Skeletal muscle satellite cell (primary cell): ENCODE measurements at regions not wholly inside any gene's neighbourhood (a gene's known extent, or its start where the extent isn't known, plus 50 kb on each side); places are given as distances from the start of the nearest gene placed in this dataset.

Source experiments
- H3K27me3 ChIP-seq: 2 replicates; pipeline ENCODE4 v1.7.0; 2013; ENCODE audit warnings: low read length; ENCODE audit not compliant: control insufficient read depth, insufficient read depth
- H3K36me3 ChIP-seq: 2 replicates; pipeline ENCODE4 v1.7.0; 2013; ENCODE audit warnings: mild to moderate bottlenecking, control low read depth, low read length; ENCODE audit not compliant: insufficient read depth
- H3K4me1 ChIP-seq: 2 replicates; pipeline ENCODE4 v1.7.0; 2013; ENCODE audit warnings: low read length; ENCODE audit not compliant: control insufficient read depth, insufficient read depth
- H3K4me2 ChIP-seq: 2 replicates; pipeline ENCODE4 v1.7.0; 2013; ENCODE audit warnings: mild to moderate bottlenecking, low read length
- H3K4me3 ChIP-seq: 2 replicates; pipeline ENCODE4 v1.7.0; 2013; ENCODE audit warnings: low read length
- H3K9ac ChIP-seq: 2 replicates; pipeline ENCODE4 v1.7.0; 2013; ENCODE audit warnings: mild to moderate bottlenecking, low read depth, low read length, moderate library complexity
- H3K9me3 ChIP-seq: replicated peaks from 2 replicates; pipeline ENCODE4 v1.7.0; 2013; ENCODE audit warnings: mild to moderate bottlenecking, control low read depth, low read length

- Histone ChIP-seq H3K4me2 (no peak overlapping the region), H3K9me3 (no peaks in the 10 kb centered on the region), H3K36me3 (no peaks in the 10 kb centered on the region), H3K4me3 (no peak overlapping the region), H3K9ac (no peak overlapping the region), H3K4me1 (no peaks in the 10 kb centered on the region), H3K27me3 (no peaks in the 10 kb centered on the region)
Observed at GRCh38 chr4:132542228-132542627, 606.9 kb upstream of the PCDH10 start.

DNA sequence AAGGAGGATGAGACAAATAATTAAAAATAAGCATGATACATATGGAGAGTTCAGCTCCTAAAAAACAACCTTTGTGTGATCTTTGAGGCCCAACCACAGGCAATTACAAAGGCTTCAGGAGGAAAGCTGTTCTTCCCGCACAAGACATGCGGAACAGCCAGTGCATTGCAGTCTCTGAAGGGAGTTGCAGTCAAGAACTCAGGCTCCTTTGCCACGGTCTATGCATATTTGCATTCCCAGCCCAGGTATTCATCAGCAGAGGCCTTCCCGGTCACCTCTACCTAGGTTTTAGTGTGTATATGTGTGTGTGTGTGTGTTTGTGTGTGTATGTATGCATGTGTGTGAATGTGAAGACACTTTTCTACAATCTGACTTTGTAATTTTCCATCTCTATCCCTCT is 600.6 kb upstream of the PCDH10 start:
- H3K4me3 ChIP-seq: no peak overlapping the region
- H3K36me3 ChIP-seq: no peaks in the 10 kb centered on the region
- H3K4me1 ChIP-seq: no peaks in the 10 kb centered on the region
- peaks cover 10% of the 10 kb centered on the region for H3K9me3 ChIP-seq
- H3K27me3 ChIP-seq: no peaks in the 10 kb centered on the region
- no peak overlapping the region for H3K9ac ChIP-seq
- no peak overlapping the region for H3K4me2 ChIP-seq

DNA sequence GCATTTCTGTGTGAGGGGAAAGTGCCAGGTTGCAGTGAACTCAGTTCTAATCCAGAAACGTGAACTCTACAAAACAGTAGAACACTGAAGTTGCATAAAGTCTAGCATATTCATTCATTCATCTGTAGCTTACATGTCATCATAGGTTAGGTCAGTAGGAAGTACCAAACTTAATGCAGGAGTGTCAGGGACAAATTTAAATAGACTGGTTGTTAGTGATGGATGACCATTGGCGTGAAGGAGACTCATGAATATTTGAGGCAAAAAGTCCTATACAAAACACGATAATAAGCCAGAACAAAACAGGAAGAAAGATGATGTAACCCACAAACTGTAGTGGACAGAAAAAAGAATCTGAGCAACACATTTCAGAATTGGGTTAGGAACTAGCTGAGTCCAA is 592.8 kb upstream of the PCDH10 start:
- Histone ChIP-seq H3K36me3 (no peaks in the 10 kb centered on the region), H3K27me3 (no peaks in the 10 kb centered on the region), H3K4me3 (no peak overlapping the region), H3K4me2 (no peak overlapping the region), H3K4me1 (no peaks in the 10 kb centered on the region), H3K9me3 (no peaks in the 10 kb centered on the region), H3K9ac (no peak overlapping the region)

GRCh38 chr4:132557660-132558059 is 591.4 kb upstream of the PCDH10 start:
- H3K36me3 ChIP-seq: no peaks in the 10 kb centered on the region
- H3K9ac ChIP-seq: no peak overlapping the region
- no peaks in the 10 kb centered on the region for H3K4me1 ChIP-seq
- no peak overlapping the region for H3K4me2 ChIP-seq
- H3K9me3 ChIP-seq: no peaks in the 10 kb centered on the region
- no peak overlapping the region for H3K4me3 ChIP-seq
- no peaks in the 10 kb centered on the region for H3K27me3 ChIP-seq

- H3K4me1 ChIP-seq: no peaks in the 10 kb centered on the region
- no peaks in the 10 kb centered on the region for H3K27me3 ChIP-seq
- no peak overlapping the region for H3K9ac ChIP-seq
- H3K4me3 ChIP-seq: no peak overlapping the region
- H3K36me3 ChIP-seq: no peaks in the 10 kb centered on the region
- peaks cover 17% of the 10 kb centered on the region for H3K9me3 ChIP-seq
- H3K4me2 ChIP-seq: no peak overlapping the region
Observed at GRCh38 chr4:132564920-132565319, 584.2 kb upstream of the PCDH10 start.

DNA sequence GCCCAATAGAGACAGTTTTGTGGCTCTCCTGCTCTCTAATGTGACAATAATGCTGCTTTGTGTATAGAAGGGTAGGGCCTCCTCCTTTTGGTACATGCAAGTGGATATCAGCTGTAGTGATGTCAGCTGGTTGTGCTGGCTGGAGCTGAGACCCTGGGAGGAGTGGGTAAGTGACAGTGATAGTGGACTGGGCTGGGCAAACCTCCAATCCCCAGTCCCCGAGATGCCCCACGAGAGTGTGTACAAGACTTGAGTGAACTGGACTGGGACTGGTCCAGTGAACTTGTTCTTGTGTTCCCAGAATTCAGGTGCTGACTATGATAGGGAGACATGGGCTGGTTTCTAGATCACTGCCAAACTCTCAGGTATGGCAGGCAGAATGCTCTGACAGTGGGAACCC is 583.6 kb upstream of the PCDH10 start:
- H3K9me3 ChIP-seq: peaks cover 17% of the 10 kb centered on the region
- no peak overlapping the region for H3K4me2 ChIP-seq
- no peaks in the 10 kb centered on the region for H3K36me3 ChIP-seq
- no peak overlapping the region for H3K9ac ChIP-seq
- H3K27me3 ChIP-seq: no peaks in the 10 kb centered on the region
- no peaks in the 10 kb centered on the region for H3K4me1 ChIP-seq
- no peak overlapping the region for H3K4me3 ChIP-seq

DNA sequence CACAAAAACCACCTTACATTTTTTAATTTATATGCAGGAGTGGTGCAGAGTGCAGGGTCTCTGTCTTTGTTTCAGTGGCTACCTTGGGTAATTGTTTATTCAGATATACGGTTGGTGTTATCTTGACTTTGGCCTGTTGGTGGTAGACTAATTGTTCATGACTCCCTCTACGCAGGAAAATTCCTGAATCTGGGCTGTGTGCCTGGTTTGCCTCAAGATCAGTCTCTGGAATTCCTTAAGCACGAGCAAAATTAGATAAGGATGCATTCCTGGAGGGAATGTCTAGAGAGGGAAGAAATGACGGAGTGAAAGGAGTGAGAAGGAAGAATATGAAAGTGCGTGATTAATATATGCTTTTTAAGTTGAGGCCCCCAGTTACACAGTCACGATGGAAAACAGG is 576.9 kb upstream of the PCDH10 start:
- no peak overlapping the region for H3K9ac ChIP-seq
- H3K36me3 ChIP-seq: no peaks in the 10 kb centered on the region
- H3K9me3 ChIP-seq: no peaks in the 10 kb centered on the region
- no peak overlapping the region for H3K4me2 ChIP-seq
- H3K27me3 ChIP-seq: no peaks in the 10 kb centered on the region
- no peak overlapping the region for H3K4me3 ChIP-seq
- H3K4me1 ChIP-seq: no peaks in the 10 kb centered on the region

DNA sequence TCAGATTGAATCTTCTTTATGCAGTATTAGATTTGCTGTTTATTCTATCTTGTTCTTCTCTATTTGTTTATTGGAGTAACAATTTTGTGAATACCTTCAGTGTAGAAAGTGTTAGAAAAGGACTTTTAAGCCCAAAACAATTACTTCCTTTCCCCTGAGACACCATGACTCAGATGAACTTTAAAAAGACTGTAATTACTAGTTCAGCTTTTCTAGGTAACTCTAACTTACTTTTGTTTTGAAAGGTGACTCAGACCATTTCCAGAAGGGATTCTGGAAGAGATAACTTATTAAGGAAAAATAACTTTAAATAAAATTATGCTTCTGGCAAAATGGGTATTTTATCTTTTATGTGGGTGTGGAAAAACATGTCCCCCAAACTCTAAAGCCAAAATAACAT is 561.5 kb upstream of the PCDH10 start:
- H3K36me3 ChIP-seq: no peaks in the 10 kb centered on the region
- H3K4me2 ChIP-seq: no peak overlapping the region
- H3K4me1 ChIP-seq: no peaks in the 10 kb centered on the region
- H3K4me3 ChIP-seq: no peak overlapping the region
- H3K9ac ChIP-seq: no peak overlapping the region
- no peaks in the 10 kb centered on the region for H3K27me3 ChIP-seq
- no peaks in the 10 kb centered on the region for H3K9me3 ChIP-seq

DNA sequence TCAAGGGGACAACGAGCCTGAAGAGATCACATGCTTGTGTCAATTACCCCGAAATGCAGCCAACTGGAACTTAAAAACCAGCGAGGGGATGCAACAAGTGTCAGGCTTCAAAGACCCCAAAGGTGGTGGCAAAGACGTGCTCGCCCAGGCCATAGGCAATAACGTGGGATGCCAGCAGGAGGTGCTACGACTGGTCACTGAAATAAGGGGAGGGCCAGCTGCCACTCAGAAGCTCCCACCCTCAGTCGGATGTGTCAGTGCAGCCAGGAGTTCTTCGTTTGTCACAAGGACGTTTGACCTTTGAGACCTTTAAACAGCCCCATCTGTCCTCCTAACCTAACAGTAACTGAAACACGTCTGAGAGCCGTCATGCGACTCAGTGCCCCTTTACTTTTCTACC is 556.8 kb upstream of the PCDH10 start:
- no peak overlapping the region for H3K9ac ChIP-seq
- H3K4me2 ChIP-seq: no peak overlapping the region
- H3K4me3 ChIP-seq: no peak overlapping the region
- no peaks in the 10 kb centered on the region for H3K4me1 ChIP-seq
- no peaks in the 10 kb centered on the region for H3K27me3 ChIP-seq
- H3K9me3 ChIP-seq: no peaks in the 10 kb centered on the region
- no peaks in the 10 kb centered on the region for H3K36me3 ChIP-seq

DNA sequence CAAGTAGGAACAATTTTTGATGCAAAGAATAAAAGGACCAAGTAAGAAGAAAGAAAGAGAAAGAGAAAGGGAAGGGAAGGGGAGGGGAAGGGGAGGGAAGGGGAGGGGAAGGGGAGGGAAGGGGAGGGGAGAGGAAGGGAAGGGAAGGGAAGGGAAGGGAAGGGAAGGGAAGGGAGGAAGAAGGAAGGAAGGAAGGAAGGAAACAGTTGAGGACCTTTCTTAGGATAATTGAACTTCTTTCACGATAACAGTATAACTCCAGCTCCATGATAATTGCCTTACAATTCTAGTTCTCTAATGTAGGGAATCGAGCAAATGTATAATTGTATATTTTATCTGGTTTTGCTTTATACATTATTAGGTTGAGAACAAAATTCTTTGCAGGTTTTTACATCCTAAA is 556.2 kb upstream of the PCDH10 start:
- Histone ChIP-seq H3K9me3 (no peaks in the 10 kb centered on the region), H3K9ac (no peak overlapping the region), H3K4me2 (no peak overlapping the region), H3K4me3 (no peak overlapping the region), H3K27me3 (no peaks in the 10 kb centered on the region), H3K36me3 (no peaks in the 10 kb centered on the region), H3K4me1 (no peaks in the 10 kb centered on the region)

DNA sequence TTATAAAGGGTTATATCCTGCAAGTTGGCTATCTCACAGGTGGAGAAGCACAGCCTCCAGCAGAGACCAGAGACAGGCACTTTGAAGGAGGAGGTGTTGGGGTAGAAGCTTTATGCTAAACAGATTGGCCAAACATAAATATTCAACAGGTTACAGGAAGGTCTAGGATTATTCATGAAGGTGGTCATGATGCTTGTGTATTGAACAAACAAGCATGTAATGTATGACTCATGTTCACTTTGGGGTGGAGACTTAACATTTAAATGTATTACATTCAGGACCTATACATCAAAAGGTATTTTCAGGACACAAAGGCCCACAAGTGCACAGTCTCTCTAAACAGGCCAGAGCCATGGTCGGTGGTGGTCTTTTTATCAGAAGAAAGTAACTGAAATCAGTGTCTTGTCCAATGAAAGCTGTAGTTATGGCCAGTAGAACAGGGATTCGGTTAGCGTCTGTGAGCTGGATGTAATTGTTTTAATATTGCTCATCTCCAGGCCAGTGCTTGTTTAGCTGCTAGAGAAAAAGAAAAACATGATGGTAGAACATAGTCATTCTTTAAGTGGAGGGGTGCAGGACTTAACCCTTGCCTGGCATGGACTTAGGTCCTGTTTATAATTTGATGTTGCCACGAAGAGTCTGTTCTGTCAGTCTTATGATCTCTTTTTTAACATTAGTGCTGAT is 555.2 kb upstream of the PCDH10 start:
- Histone ChIP-seq H3K4me1 (no peaks in the 10 kb centered on the region), H3K9me3 (no peaks in the 10 kb centered on the region), H3K4me3 (no peak overlapping the region), H3K27me3 (no peaks in the 10 kb centered on the region), H3K9ac (no peak overlapping the region), H3K36me3 (no peaks in the 10 kb centered on the region), H3K4me2 (no peak overlapping the region)

DNA sequence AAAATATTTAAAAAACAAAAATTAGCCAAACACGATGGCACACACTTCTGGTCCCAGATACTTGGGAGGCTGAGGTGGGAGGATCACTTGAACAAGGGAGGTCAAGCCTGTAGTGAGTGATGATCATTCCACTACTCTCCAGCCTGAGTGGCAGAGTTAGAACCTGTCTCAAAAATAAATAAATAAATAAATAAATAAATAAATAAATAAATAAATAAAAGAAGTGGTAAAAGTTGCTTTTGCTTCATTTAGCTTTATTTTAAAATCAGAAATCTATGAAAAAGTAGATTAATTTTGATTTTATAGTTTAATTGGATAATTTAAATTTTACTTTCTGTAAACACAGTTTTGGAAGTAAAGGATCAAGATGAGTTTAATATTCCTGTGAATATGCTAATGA is 552.9 kb upstream of the PCDH10 start:
- Histone ChIP-seq H3K9me3 (no peaks in the 10 kb centered on the region), H3K4me3 (no peak overlapping the region), H3K9ac (no peak overlapping the region), H3K27me3 (no peaks in the 10 kb centered on the region), H3K36me3 (no peaks in the 10 kb centered on the region), H3K4me2 (no peak overlapping the region), H3K4me1 (no peaks in the 10 kb centered on the region)
